HL-60/S4 (cell line): ENCODE measurements at regions not wholly inside any gene's neighbourhood (a gene's known extent, or its start where the extent isn't known, plus 50 kb on each side); places are given as distances from the start of the nearest gene placed in this dataset.
"Not testable (repeated sequence)": the region's sequence is repeated elsewhere in the genome, so short reads cannot be mapped to it uniquely, and the experiment has no call there.

Experiments used
- in situ Hi-C: fragments of 300-500 bp; cut with MboI; formaldehyde crosslinking; loops from 2 replicates; pipeline ENCODE4 v1.14.3; 2022; ENCODE audit warnings: low sequenced_read_pairs

- in situ Hi-C loops = no loop called here
These were observed 69.6 kb upstream of the ATXN3L start for GRCh38 chrX:13389501-13389900.

GRCh38 chrX:13387666-13388494 is 68.0 kb upstream of the ATXN3L start:
- in situ Hi-C loops = no loop called here

- in situ Hi-C loops = no loop called here
These were observed 66.8 kb upstream of the ATXN3L start for GRCh38 chrX:13386636-13387035.

DNA sequence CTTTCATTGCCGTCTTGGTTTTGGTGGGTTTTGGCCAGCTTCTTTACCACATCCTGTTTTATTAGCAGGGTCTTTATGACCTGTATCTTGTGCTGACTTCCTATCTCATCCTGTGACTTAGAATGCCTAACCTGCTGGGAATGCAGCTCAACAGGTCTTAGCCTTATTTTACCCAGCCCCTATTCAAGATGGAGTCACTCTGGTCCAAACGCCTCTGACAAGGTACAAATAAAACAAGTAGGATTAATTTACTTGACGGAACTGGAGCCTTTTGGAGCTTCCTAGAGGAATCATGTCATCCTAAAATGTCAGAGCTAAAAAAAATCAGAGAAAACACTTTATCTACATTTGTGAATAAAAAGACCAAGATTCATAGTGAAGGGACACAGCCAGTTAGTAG is 66.2 kb upstream of the ATXN3L start:
- in situ Hi-C loops = no loop called here

DNA sequence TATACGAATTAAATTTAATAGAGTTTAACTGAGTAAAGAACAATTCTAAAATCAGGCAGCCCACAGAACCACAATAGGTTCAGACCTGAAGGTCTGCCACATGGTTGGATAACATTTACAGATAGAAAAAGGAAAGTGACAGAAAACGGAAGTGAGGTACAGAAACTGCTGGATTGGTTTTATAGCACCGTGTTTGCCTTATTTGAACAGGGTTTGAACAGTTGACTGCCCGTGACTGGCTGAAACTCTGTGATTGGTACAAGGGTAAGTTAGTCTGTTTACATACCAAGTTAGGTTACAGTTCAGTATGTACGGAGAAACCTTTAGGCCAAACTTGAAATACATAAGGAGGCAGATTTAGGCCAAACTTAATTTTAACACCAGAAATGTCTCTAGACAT is 64.1 kb upstream of the ATXN3L start:
- in situ Hi-C loops = no loop called here

DNA sequence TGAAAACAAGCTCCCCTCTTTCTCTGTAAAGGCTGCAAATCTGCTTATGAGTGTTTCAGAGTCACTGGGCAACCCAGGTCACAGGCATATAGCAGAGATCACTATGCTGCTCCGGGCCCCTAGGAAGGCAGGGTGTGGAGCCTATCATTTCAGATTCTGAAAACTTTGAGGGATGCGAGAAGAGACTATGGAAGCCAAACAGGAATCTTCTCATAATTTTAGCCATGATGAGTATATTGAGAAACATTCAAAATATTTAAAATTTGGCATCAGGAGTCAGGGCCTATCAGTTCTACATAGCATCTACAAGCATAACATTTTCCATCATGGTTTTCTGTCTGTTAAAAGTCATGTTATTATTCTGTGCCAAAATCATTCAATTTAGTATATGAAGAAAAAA is 61.7 kb upstream of the ATXN3L start:
- in situ Hi-C loops = no loop called here

GRCh38 chrX:13380211-13380610 is 60.4 kb upstream of the ATXN3L start:
- in situ Hi-C loops = no loop called here

GRCh38 chrX:13378562-13379518 is 59.0 kb upstream of the ATXN3L start:
- in situ Hi-C loops = not testable (repeated sequence)

GRCh38 chrX:13377550-13377934 is 57.7 kb upstream of the ATXN3L start:
- in situ Hi-C loops = no loop called here

GRCh38 chrX:13376857-13377549 is 57.1 kb upstream of the ATXN3L start:
- in situ Hi-C loops = no loop called here

- in situ Hi-C loops = not testable (repeated sequence)
These were observed 55.7 kb upstream of the ATXN3L start for GRCh38 chrX:13375596-13375995.

DNA sequence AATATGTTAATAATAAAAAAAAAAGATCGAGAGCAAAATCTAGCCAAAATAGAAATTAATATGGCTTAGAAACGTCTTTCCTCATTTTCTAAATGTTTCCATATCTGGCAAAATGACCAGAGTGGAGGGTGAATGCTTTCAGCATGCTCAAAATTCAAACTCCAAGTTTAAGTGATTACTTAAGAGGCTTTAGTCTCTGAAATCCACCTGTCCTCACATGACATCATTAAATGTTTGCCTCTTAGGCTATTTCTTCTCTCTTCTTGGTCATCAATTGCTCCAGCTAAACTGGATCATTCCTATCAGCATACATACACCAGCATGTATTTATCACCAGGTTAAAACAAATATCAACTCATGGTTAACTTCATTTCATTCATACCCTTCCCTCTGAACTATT is 54.5 kb upstream of the ATXN3L start:
- in situ Hi-C loops = no loop called here

GRCh38 chrX:13373431-13374187 is 53.8 kb upstream of the ATXN3L start:
- in situ Hi-C loops = no loop called here

- in situ Hi-C loops = no loop called here
These were observed 53.2 kb upstream of the ATXN3L start for GRCh38 chrX:13373027-13373426.

DNA sequence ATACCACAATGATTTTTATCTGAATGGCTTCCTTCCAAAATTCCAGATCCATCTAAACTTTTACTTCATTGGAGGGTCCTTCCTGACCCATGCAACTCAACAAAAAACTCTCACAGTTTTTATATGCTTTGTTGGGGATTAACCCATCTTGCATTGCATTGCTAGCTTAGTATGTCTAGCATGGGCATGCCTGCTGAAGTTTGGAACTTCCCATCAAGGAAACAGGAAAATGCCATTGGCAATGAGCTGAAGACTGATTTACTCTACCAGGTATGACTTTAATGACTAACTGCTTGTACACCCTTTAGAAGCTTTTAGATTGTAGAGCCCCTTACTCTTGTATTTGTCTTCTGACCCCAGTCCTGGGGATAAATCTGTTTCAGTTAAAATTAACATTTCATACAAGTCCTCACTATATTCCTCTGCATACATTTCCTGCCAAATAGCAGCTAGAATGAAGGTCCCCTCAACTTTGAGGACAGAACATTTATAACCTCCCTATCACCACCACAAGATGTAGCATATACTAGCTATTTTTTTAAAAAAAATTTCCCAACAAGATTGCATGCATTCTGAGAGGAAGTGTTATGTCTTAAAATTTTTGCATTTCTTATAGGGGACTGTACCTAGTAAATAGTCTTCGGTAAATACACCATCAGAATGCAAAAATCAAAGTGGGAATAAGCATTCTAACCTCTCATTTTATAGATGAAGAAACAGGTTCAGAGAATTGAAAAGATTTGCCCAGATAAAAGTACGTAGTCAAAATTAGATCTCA is 52.5 kb upstream of the ATXN3L start:
- in situ Hi-C loops = no loop called here

GRCh38 chrX:13371186-13371585 is 51.3 kb upstream of the ATXN3L start:
- in situ Hi-C loops = no loop called here

DNA sequence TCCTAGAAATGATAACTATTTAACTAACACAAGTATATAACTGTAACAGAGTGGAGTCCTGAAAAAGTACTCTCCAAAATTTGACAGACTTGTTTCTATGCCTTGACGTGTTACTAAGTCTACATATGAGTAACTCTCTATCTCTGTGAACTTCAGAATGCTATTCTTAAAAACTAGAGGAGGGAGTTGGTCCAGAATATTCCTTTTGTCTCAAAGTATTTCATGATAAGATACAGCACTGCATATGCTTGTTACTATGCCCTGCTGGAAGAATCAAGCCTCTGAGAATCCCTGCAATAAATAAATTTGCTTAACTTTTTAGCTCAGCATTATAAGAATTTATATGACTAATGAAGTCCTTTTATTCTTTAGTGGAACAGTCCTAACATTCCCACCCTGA is 50.9 kb upstream of the ATXN3L start:
- in situ Hi-C loops = no loop called here
